Stomach (tissue), 4 donors: ENCODE measurements at regions not wholly inside any gene's neighbourhood (a gene's known extent, or its start where the extent isn't known, plus 50 kb on each side); places are given as distances from the start of the nearest gene placed in this dataset.

ENCODE experiments used
- CTCF ChIP-seq, 7 experiments: fragments of 450-650 bp in 4 of 7; fragments of 200-600 bp in 3 of 7; sonication (generic) in 3 of 7; IDR thresholded peaks; one replicate each; pipeline ENCODE4 v1.5.1; 2016 to 2019; ENCODE audit warnings: antibody characterized with exemption in 7 of 7, control low read depth in 2 of 7, mild to moderate bottlenecking in 1 of 7
- EP300 ChIP-seq: sonication (generic); formaldehyde crosslinking; IDR thresholded peaks from one replicate; pipeline ENCODE4 v1.6.1; 2017; ENCODE audit warnings: antibody characterized with exemption
- POLR2A ChIP-seq, 4 donors: fragments of 450-650 bp; IDR thresholded peaks; one replicate each; pipeline ENCODE4 v1.6.1; 2016; ENCODE audit warnings: antibody characterized with exemption in 4 of 4, control low read depth in 2 of 4, mild to moderate bottlenecking in 1 of 4, moderate library complexity in 1 of 4
- POLR2AphosphoS5 ChIP-seq, 3 donors: sonication (generic); formaldehyde crosslinking; IDR thresholded peaks; one replicate each; pipeline ENCODE4 v1.6.1; 2016; ENCODE audit warnings: antibody characterized with exemption in 3 of 3

GRCh38 chr9:86549920-86550319, 195.7 kb upstream of the TUT7 start:
- TF ChIP-seq CTCF (IDR thresholded peaks at IDR 0.05), result no peak
- TF ChIP-seq POLR2A (IDR thresholded peaks at IDR 0.05), result no peak
- TF ChIP-seq EP300, result no peak
- no peak for TF ChIP-seq POLR2AphosphoS5 (IDR thresholded peaks at IDR 0.05)
